HG03025 (cell line): ENCODE measurements at regions not wholly inside any gene's neighbourhood (a gene's known extent, or its start where the extent isn't known, plus 50 kb on each side); places are given as distances from the start of the nearest gene placed in this dataset.
"Not testable (repeated sequence)": the region's sequence is repeated elsewhere in the genome, so short reads cannot be mapped to it uniquely, and the experiment has no call there.

Source experiments
- ATAC-seq: cut with Tn5 transposase; IDR thresholded peaks from one replicate; pipeline ENCODE4 v1.9.1; 2021; ENCODE audit warnings: mild to moderate bottlenecking, moderate library complexity; ENCODE audit not compliant: unreplicated experiment, low FRiP score

GRCh38 chrX:137215467-137215866, 181.7 kb upstream of the GPR101 start:
- no peak for ATAC-seq

- ATAC-seq, result no peak
These were observed 178.4 kb upstream of the GPR101 start for GRCh38 chrX:137212078-137212632.

- ATAC-seq, result no peak
These were observed 164.2 kb upstream of the GPR101 start for GRCh38 chrX:137198040-137198439.

GRCh38 chrX:137195991-137196390, 162.2 kb upstream of the GPR101 start:
- no peak for ATAC-seq

- ATAC-seq, result no peak
These were observed 161.5 kb upstream of the GPR101 start for GRCh38 chrX:137195296-137195695.

GRCh38 chrX:137194164-137194563, 160.4 kb upstream of the GPR101 start:
- no peak for ATAC-seq

GRCh38 chrX:137187540-137187939, 153.7 kb upstream of the GPR101 start:
- no peak for ATAC-seq

- no peak for ATAC-seq
These were observed 144.6 kb upstream of the GPR101 start for GRCh38 chrX:137178392-137178791.

GRCh38 chrX:137172317-137172948, 138.6 kb upstream of the GPR101 start:
- ATAC-seq, result no peak

GRCh38 chrX:137171626-137172025, 137.8 kb upstream of the GPR101 start:
- no peak for ATAC-seq

GRCh38 chrX:137166591-137166990, 132.8 kb upstream of the GPR101 start:
- no peak for ATAC-seq

GRCh38 chrX:137164329-137164728, 130.5 kb upstream of the GPR101 start:
- ATAC-seq, result no peak

GRCh38 chrX:137151403-137151802, 117.6 kb upstream of the GPR101 start:
- ATAC-seq, result no peak

- no peak for ATAC-seq
These were observed 110.1 kb upstream of the GPR101 start for GRCh38 chrX:137143864-137144263.

GRCh38 chrX:137122651-137123050, 88.9 kb upstream of the GPR101 start:
- ATAC-seq, result not testable (repeated sequence)

GRCh38 chrX:137119049-137119448, 85.3 kb upstream of the GPR101 start:
- ATAC-seq, result no peak

- ATAC-seq, result no peak
These were observed 84.7 kb upstream of the GPR101 start for GRCh38 chrX:137118536-137118935.

GRCh38 chrX:137118136-137118535, 84.3 kb upstream of the GPR101 start:
- ATAC-seq, result no peak

GRCh38 chrX:137107877-137108276, 74.1 kb upstream of the GPR101 start:
- ATAC-seq, result not testable (repeated sequence)

- ATAC-seq, result no peak
These were observed 67.6 kb upstream of the GPR101 start for GRCh38 chrX:137101273-137101990.
